HEK293 (cell line): ENCODE measurements at regions not wholly inside any gene's neighbourhood (a gene's known extent, or its start where the extent isn't known, plus 50 kb on each side); places are given as distances from the start of the nearest gene placed in this dataset.

Experiments used
- CTCF ChIA-PET: fragments of 350-600 bp; formaldehyde crosslinking; extraction: SDS; loops from one replicate; lab custom pipeline; 2021; ENCODE audit warnings: antibody characterized with exemption; lab: Yijun Ruan, JAX
- POLR2A ChIA-PET: fragments of 300-600 bp; formaldehyde crosslinking; extraction: SDS; loops from one replicate; lab custom pipeline; 2020; ENCODE audit warnings: antibody characterized with exemption, inconsistent platforms; lab: Yijun Ruan, JAX
- H3K27ac ChIP-seq: fragments of 200-500 bp; sonication (Bioruptor generic); 2 replicates; pipeline ENCODE4 v1.5.1; 2014; ENCODE audit warnings: low read depth, low read length, control low read depth, inconsistent platforms; ENCODE audit errors: extremely low read depth
- H3K36me3 ChIP-seq, 2 experiments: fragments of 200-500 bp in 1 of 2; sonication (Bioruptor generic) in 1 of 2; 1 replicate in 1 of 2; 2 replicates in 1 of 2; pipeline ENCODE4 v1.5.1; 2014 to 2017; ENCODE audit warnings: inconsistent platforms in 2 of 2, low read length in 2 of 2; ENCODE audit not compliant: control insufficient read depth in 2 of 2, insufficient read depth in 1 of 2
- H3K4me1 ChIP-seq: fragments of 200-500 bp; sonication (Bioruptor generic); 2 replicates; pipeline ENCODE4 v1.5.1; 2014; ENCODE audit warnings: mild to moderate bottlenecking, low read length, inconsistent platforms; ENCODE audit not compliant: control insufficient read depth, insufficient read depth
- H3K4me3 ChIP-seq: 2 replicates; pipeline ENCODE4 v1.5.1; 2011; ENCODE audit warnings: low read depth, mild to moderate bottlenecking, control low read depth, low read length, moderate library complexity
- H3K9me3 ChIP-seq: fragments of 200-500 bp; sonication (Bioruptor generic); 2 replicates; pipeline ENCODE4 v1.5.1; 2014; ENCODE audit warnings: low read depth, low read length, inconsistent platforms; ENCODE audit not compliant: control insufficient read depth, insufficient read depth
- GLI2 ChIP-seq: fragments of 450-650 bp; formaldehyde crosslinking; IDR thresholded peaks from 2 replicates; pipeline ENCODE4; 2017; ENCODE audit warnings: missing biosample characterization, missing genetic modification characterization, low read depth, borderline replicate concordance
- KLF10 ChIP-seq: fragments of 450-650 bp; IDR thresholded peaks from 2 replicates; pipeline ENCODE4 v1.5.1; 2018; ENCODE audit warnings: missing biosample characterization, mild to moderate bottlenecking, missing genetic modification characterization
- TCF7L2 ChIP-seq: IDR thresholded peaks from 2 replicates; pipeline ENCODE4 v1.6.1; 2011; ENCODE audit warnings: low read depth, mild to moderate bottlenecking, inconsistent platforms, low read length, moderate library complexity, borderline replicate concordance
- YY1 ChIP-seq: fragments of 450-650 bp; formaldehyde crosslinking; IDR thresholded peaks from 2 replicates; pipeline ENCODE4 v1.5.1; 2018; ENCODE audit warnings: missing biosample characterization, missing genetic modification characterization
- ZBTB1 ChIP-seq: fragments of 450-650 bp; formaldehyde crosslinking; IDR thresholded peaks from 2 replicates; pipeline ENCODE4 v1.5.1; 2016; ENCODE audit warnings: missing biosample characterization, missing genetic modification characterization
- ZBTB11 ChIP-seq: fragments of 450-650 bp; formaldehyde crosslinking; conservative IDR thresholded peaks from 2 replicates; pipeline ENCODE4 v1.5.1; 2016; ENCODE audit warnings: low read depth, missing biosample characterization, missing genetic modification characterization
- ZBTB7A ChIP-seq: fragments of 450-650 bp; formaldehyde crosslinking; IDR thresholded peaks from 2 replicates; pipeline ENCODE4 v1.5.1; 2016; ENCODE audit warnings: low read depth, missing biosample characterization, missing genetic modification characterization
- ZFP69B ChIP-seq: fragments of 450-650 bp; formaldehyde crosslinking; IDR thresholded peaks from 2 replicates; pipeline ENCODE4 v1.5.1; 2016; ENCODE audit warnings: missing biosample characterization, missing genetic modification characterization
- ZNF132 ChIP-seq: fragments of 450-650 bp; formaldehyde crosslinking; IDR thresholded peaks from 2 replicates; pipeline ENCODE4 v1.5.1; 2017; ENCODE audit warnings: missing biosample characterization, missing genetic modification characterization, borderline replicate concordance
- ZNF23 ChIP-seq: fragments of 450-650 bp; formaldehyde crosslinking; IDR thresholded peaks from 2 replicates; pipeline ENCODE4 v1.5.1; 2016; ENCODE audit warnings: missing biosample characterization, missing genetic modification characterization, borderline replicate concordance
- ZNF280C ChIP-seq: fragments of 450-650 bp; formaldehyde crosslinking; IDR thresholded peaks from 2 replicates; pipeline ENCODE4 v1.5.1; 2016; ENCODE audit warnings: missing biosample characterization, missing genetic modification characterization
- ZNF324 ChIP-seq: fragments of 450-650 bp; formaldehyde crosslinking; IDR thresholded peaks from 2 replicates; pipeline ENCODE4 v1.5.1; 2016; ENCODE audit warnings: missing biosample characterization, missing genetic modification characterization
- ZNF510 ChIP-seq: fragments of 450-650 bp; formaldehyde crosslinking; IDR thresholded peaks from 2 replicates; pipeline ENCODE4 v1.5.1; 2018; ENCODE audit warnings: mild to moderate bottlenecking, missing genetic modification characterization, missing biosample characterization; ENCODE audit not compliant: insufficient replicate concordance
- ZNF513 ChIP-seq: fragments of 450-650 bp; IDR thresholded peaks from 2 replicates; pipeline ENCODE4 v1.5.1; 2018; ENCODE audit warnings: missing biosample characterization, missing genetic modification characterization
- ZNF692 ChIP-seq: fragments of 450-650 bp; formaldehyde crosslinking; IDR thresholded peaks from 2 replicates; pipeline ENCODE4 v1.5.1; 2016; ENCODE audit warnings: missing biosample characterization, missing genetic modification characterization
- ZNF701 ChIP-seq: fragments of 450-650 bp; formaldehyde crosslinking; IDR thresholded peaks from 2 replicates; pipeline ENCODE4 v1.5.1; 2016; ENCODE audit warnings: missing biosample characterization, missing genetic modification characterization
- ZNF785 ChIP-seq: fragments of 450-650 bp; formaldehyde crosslinking; IDR thresholded peaks from 2 replicates; pipeline ENCODE4 v1.5.1; 2016; ENCODE audit warnings: missing biosample characterization, missing genetic modification characterization

GRCh38 chr3:64431526-64432091 lies 206.3 kb upstream of the PRICKLE2 start (continued):
- no peak for TF ChIP-seq ZNF692 (tag by site-specific recombination)

- CTCF ChIA-PET, result no interaction called here
- H3K9me3 ChIP-seq, result no peaks in the 10 kb centered on the region
- H3K36me3 ChIP-seq, result no peaks in the 10 kb centered on the region
- H3K4me3 ChIP-seq, result no peak overlapping the region
- no peak overlapping the region for H3K27ac ChIP-seq
- POLR2A ChIA-PET, result no interaction called here
- TF ChIP-seq ZNF513 (no peak), ZBTB7A (tag by site-specific recombination) (no peak), ZBTB1 (tag by site-specific recombination) (no peak)
- H3K4me1 ChIP-seq, result no peaks in the 10 kb centered on the region
Observed at GRCh38 chr3:64427671-64428070, 202.4 kb upstream of the PRICKLE2 start.

- no peaks in the 10 kb centered on the region for H3K36me3 ChIP-seq
- H3K4me1 ChIP-seq, result peaks cover 3% of the 10 kb centered on the region; the same call in 1 of the 2 replicates
- no peak overlapping the region for H3K4me3 ChIP-seq
- POLR2A ChIA-PET, result no interaction called here
- H3K9me3 ChIP-seq, result no peaks in the 10 kb centered on the region
- CTCF ChIA-PET, result no interaction called here
- H3K27ac ChIP-seq, result no peak overlapping the region
- no peak for TF ChIP-seq KLF10 (tag by site-specific recombination)
Observed at GRCh38 chr3:64426551-64426950, 201.3 kb upstream of the PRICKLE2 start.

- Histone ChIP-seq H3K36me3 (no peaks in the 10 kb centered on the region), H3K4me1 (peaks cover 3% of the 10 kb centered on the region; the same call in 1 of the 2 replicates), H3K27ac (no peak overlapping the region), H3K4me3 (no peak overlapping the region), H3K9me3 (no peaks in the 10 kb centered on the region)
- ChIA-PET POLR2A (no interaction called here), CTCF (no interaction called here)
- no peak for TF ChIP-seq ZNF280C (tag by site-specific recombination)
- no peak for TF ChIP-seq ZBTB11 (tag by site-specific recombination)
- TF ChIP-seq ZNF324 (tag by site-specific recombination), result no peak
- TF ChIP-seq YY1, result no peak
- TF ChIP-seq ZNF510 (tag by site-specific recombination), result no peak
- TF ChIP-seq ZFP69B (tag by site-specific recombination), result no peak
- TF ChIP-seq ZNF23 (tag by site-specific recombination), result no peak
- no peak for TF ChIP-seq ZNF701 (tag by site-specific recombination)
- TF ChIP-seq KLF10 (tag by site-specific recombination), result no peak
- no peak for TF ChIP-seq ZNF785 (tag by site-specific recombination)
- no peak for TF ChIP-seq ZNF132 (tag by site-specific recombination)
- no peak for TF ChIP-seq TCF7L2
- TF ChIP-seq GLI2 (tag by site-specific recombination), result no peak
Observed at GRCh38 chr3:64422932-64423331, 197.7 kb upstream of the PRICKLE2 start.
